IMR-90 (cell line): ENCODE measurements at regions not wholly inside any gene's neighbourhood (a gene's known extent, or its start where the extent isn't known, plus 50 kb on each side); places are given as distances from the start of the nearest gene placed in this dataset.
A peak's percentile ranks its signal among the peaks of the same experiment; 100 is the strongest.

Source experiments
- ATAC-seq: fragments of 200-7000 bp; cut with Tn5 transposase; 2 replicates; pipeline ENCODE4 v1.9.1; 2020; ENCODE audit warnings: low read depth, mild to moderate bottlenecking, moderate library complexity
- BruUV-seq: library from RNA; stranded (reverse); fragments of 400-500 nt; replicated peaks from 2 replicates; lab custom pipeline; 2021; lab: Mats Ljungman, UMichigan
- CTCF ChIA-PET: fragments of 300-600 bp; formaldehyde crosslinking; extraction: SDS; loops from one replicate; lab custom pipeline; 2021; ENCODE audit warnings: antibody characterized with exemption; lab: Yijun Ruan, JAX
- POLR2A ChIA-PET: fragments of 300-600 bp; sonication (Branson Sonifier 250); formaldehyde crosslinking; loops from one replicate; lab custom pipeline; 2022; ENCODE audit warnings: antibody characterized with exemption; ENCODE audit not compliant: unreplicated experiment; lab: Charles Lee
- DNase-seq: peaks from one replicate; pipeline ENCODE4 v3.0.0; 2013
- H2AFZ ChIP-seq: replicated peaks from 2 replicates; pipeline ENCODE3; 2013; ENCODE audit warnings: low read length, mild to moderate bottlenecking; ENCODE audit not compliant: poor library complexity
- H2AK5ac ChIP-seq: 2 replicates; pipeline ENCODE4 v1.6.1; 2013; ENCODE audit warnings: low read depth, low read length, inconsistent platforms
- H2AK9ac ChIP-seq: replicated peaks from 2 replicates; pipeline ENCODE3; 2013; ENCODE audit warnings: mild to moderate bottlenecking, low read depth, low read length, moderate library complexity; ENCODE audit not compliant: poor library complexity
- H2BK120ac ChIP-seq: 2 replicates; pipeline ENCODE4 v1.6.1; 2013; ENCODE audit warnings: low read depth, low read length, inconsistent platforms
- H2BK15ac ChIP-seq: 3 replicates; pipeline ENCODE4 v1.6.1; 2013; ENCODE audit warnings: low read depth, low read length, inconsistent platforms
- H2BK20ac ChIP-seq: 2 replicates; pipeline ENCODE4 v1.6.1; 2013; ENCODE audit warnings: low read depth, mild to moderate bottlenecking, inconsistent platforms, low read length, moderate library complexity
- H2BK5ac ChIP-seq: 2 replicates; pipeline ENCODE4 v1.6.1; 2013; ENCODE audit warnings: mild to moderate bottlenecking, low read depth, low read length, inconsistent platforms; ENCODE audit not compliant: poor library complexity, severe bottlenecking
- H3K14ac ChIP-seq: replicated peaks from 2 replicates; pipeline ENCODE4 v1.6.1; 2013; ENCODE audit warnings: low read depth, low read length, inconsistent platforms
- H3K18ac ChIP-seq: 2 replicates; pipeline ENCODE4 v1.6.1; 2013; ENCODE audit warnings: low read depth, low read length, control low read depth
- H3K23ac ChIP-seq: 2 replicates; pipeline ENCODE4 v1.6.1; 2013; ENCODE audit warnings: low read depth, low read length, inconsistent platforms
- H3K27ac ChIP-seq: 2 replicates; pipeline ENCODE4 v1.5.1; 2013; ENCODE audit warnings: mild to moderate bottlenecking, control low read depth, low read length; ENCODE audit not compliant: insufficient read depth
- H3K27me3 ChIP-seq: 2 replicates; pipeline ENCODE4 v1.6.1; 2013; ENCODE audit warnings: low read length; ENCODE audit not compliant: control insufficient read depth, insufficient read depth
- H3K36me3 ChIP-seq: 2 replicates; pipeline ENCODE4 v1.6.1; 2013; ENCODE audit warnings: low read length, mixed read lengths; ENCODE audit not compliant: control insufficient read depth, insufficient read depth
- H3K4ac ChIP-seq: 2 replicates; pipeline ENCODE4 v1.6.1; 2013; ENCODE audit warnings: low read depth, low read length, inconsistent platforms
- H3K4me1 ChIP-seq: 2 replicates; pipeline ENCODE4 v1.6.1; 2013; ENCODE audit warnings: low read length, mixed read lengths; ENCODE audit not compliant: control insufficient read depth, insufficient read depth
- H3K4me2 ChIP-seq: 2 replicates; pipeline ENCODE4 v1.6.1; 2013; ENCODE audit warnings: low read depth, mild to moderate bottlenecking, control low read depth, low read length, moderate library complexity
- H3K4me3 ChIP-seq: 2 replicates; pipeline ENCODE4 v1.5.1; 2013; ENCODE audit warnings: low read depth, mild to moderate bottlenecking, control low read depth, low read length, moderate library complexity; ENCODE audit not compliant: insufficient read depth
- H3K56ac ChIP-seq: 2 replicates; pipeline ENCODE4 v1.6.1; 2013; ENCODE audit warnings: low read length, inconsistent platforms; ENCODE audit not compliant: insufficient read depth; ENCODE audit errors: extremely low read depth
- H3K79me1 ChIP-seq, 2 experiments: 2 replicates each; pipeline ENCODE4 v1.6.1; 2013; ENCODE audit warnings: low read length in 2 of 2, inconsistent platforms in 1 of 2, low read depth in 1 of 2
- H3K9ac ChIP-seq: 2 replicates; pipeline ENCODE4 v1.6.1; 2013; ENCODE audit warnings: low read depth, low read length, control low read depth
- H3K9me1 ChIP-seq: 2 replicates; pipeline ENCODE4 v1.6.1; 2013; ENCODE audit warnings: low read length, inconsistent platforms; ENCODE audit not compliant: insufficient read depth
- H3K9me3 ChIP-seq: 2 replicates; pipeline ENCODE4 v1.6.1; 2013; ENCODE audit warnings: low read length; ENCODE audit not compliant: control insufficient read depth, insufficient read depth
- H4K20me1 ChIP-seq: 2 replicates; pipeline ENCODE4 v1.6.1; 2013; ENCODE audit warnings: low read length, inconsistent platforms; ENCODE audit not compliant: insufficient read depth
- H4K5ac ChIP-seq: 2 replicates; pipeline ENCODE4 v1.6.1; 2013; ENCODE audit warnings: mild to moderate bottlenecking, low read depth, low read length, control low read depth
- H4K8ac ChIP-seq, 2 experiments: 2 replicates each; pipeline ENCODE4 v1.6.1; 2013; ENCODE audit warnings: low read depth in 2 of 2, low read length in 2 of 2, control low read depth in 1 of 2, inconsistent platforms in 1 of 2
- H4K91ac ChIP-seq: 2 replicates; pipeline ENCODE4 v1.6.1; 2013; ENCODE audit warnings: low read depth, low read length, inconsistent platforms; ENCODE audit not compliant: insufficient read depth
- CEBPB ChIP-seq: IDR thresholded peaks from 2 replicates; pipeline ENCODE4 v1.6.1; 2012; ENCODE audit warnings: low read depth, low read length, improper control_type of control experiment
- CHD1 ChIP-seq: IDR thresholded peaks from 2 replicates; pipeline ENCODE4 v1.6.1; 2012; ENCODE audit warnings: low read depth, low read length, improper control_type of control experiment
- MAFK ChIP-seq: IDR thresholded peaks from 2 replicates; pipeline ENCODE4 v1.6.1; 2012; ENCODE audit warnings: low read depth, low read length, improper control_type of control experiment
- RAD21 ChIP-seq: IDR thresholded peaks from 2 replicates; pipeline ENCODE4 v1.6.1; 2012; ENCODE audit warnings: low read length, improper control_type of control experiment
- RFX5 ChIP-seq: IDR thresholded peaks from 2 replicates; pipeline ENCODE4 v1.8.0; 2012; ENCODE audit warnings: low read depth, mild to moderate bottlenecking, low read length, moderate library complexity
- USF2 ChIP-seq: fragments of 150-350 bp; IDR thresholded peaks from 2 replicates; pipeline ENCODE4 v1.6.1; 2017; ENCODE audit warnings: mild to moderate bottlenecking, antibody characterized with exemption, low read length, low read depth
- whole genome bisulfite sequencing, 2 experiments: methylation state at CpG; one replicate each; pipeline versions ENCODE4 v1.1.5 to v1.1.7; 2013; ENCODE audit warnings: missing lambda C conversion rate in 2 of 2; ENCODE audit not compliant: insufficient read length in 1 of 2; ENCODE audit errors: extremely low coverage in 2 of 2; 5-methylcytosine and 5-hydroxymethylcytosine counted together
- dilution Hi-C: fragments of 300-500 bp; cut with HindIII; formaldehyde crosslinking; loops from one replicate; pipeline ENCODE4 v1.14.3; 2018; ENCODE audit warnings: low sequenced_read_pairs; ENCODE audit not compliant: unreplicated experiment
- in situ Hi-C: fragments of 300-500 bp; cut with MboI; formaldehyde crosslinking; loops from 3 replicates; pipeline ENCODE4 v1.14.3; 2019; ENCODE audit warnings: low sequenced_read_pairs, inconsistent platforms, mixed read lengths
- intact Hi-C: fragments of 100-400 bp; cut with micrococcal nuclease; formaldehyde crosslinking; loops from 2 replicates; pipeline ENCODE4 v1.10.0; 2022

GRCh38 chr3:99315896-99316295 lies 322.5 kb upstream of the COL8A1 start:
- Histone ChIP-seq H2BK15ac (no peak overlapping the region), H3K18ac (no peak overlapping the region), H3K9ac (no peak overlapping the region), H2BK5ac (no peak overlapping the region), H3K4me3 (no peak overlapping the region), H3K56ac (no peak overlapping the region), H3K36me3 (no peaks in the 10 kb centered on the region), H3K27ac (no peak overlapping the region), H4K20me1 (no peaks in the 10 kb centered on the region), H4K8ac (no peak overlapping the region), H2AFZ (no peak overlapping the region), H3K4me2 (no peak overlapping the region), H3K4ac (no peak overlapping the region), H2AK9ac (no peak overlapping the region), H4K91ac (no peak overlapping the region; the same call in 1 of the 2 replicates), H3K14ac (no peak overlapping the region), H2AK5ac (no peak overlapping the region), H2BK20ac (no peak overlapping the region), H3K79me1 (no peaks in the 10 kb centered on the region), H3K9me3 (no peaks in the 10 kb centered on the region), H3K23ac (no peak overlapping the region), H4K5ac (no peak overlapping the region), H3K27me3 (no peaks in the 10 kb centered on the region), H3K4me1 (peaks cover 7% of the 10 kb centered on the region), H2BK120ac (no peak overlapping the region), H3K9me1 (no peaks in the 10 kb centered on the region)
- DNase-seq (peak; percentile 25), ATAC-seq (no peak)
- intact Hi-C loops (loop anchor here (5.0 kb wide), 1 partner anchor 321 kb away; the partner anchor contains the start of gene COL8A1), in situ Hi-C loops (no loop called here), dilution Hi-C loops (no loop called here)
- ChIA-PET POLR2A (no interaction called here), CTCF (no interaction called here)
- no TSS peak for BruUV-seq
- WGBS, 2 experiments: no CpG with 5 or more reads among the region's 3 CpGs
- no peak for TF ChIP-seq MAFK
- no peak for TF ChIP-seq RFX5
- no peak for TF ChIP-seq RAD21
- no peak for TF ChIP-seq CEBPB
- TF ChIP-seq CHD1: no peak
- no peak for TF ChIP-seq USF2
